ENCODE measurements at regions not wholly inside any gene's neighbourhood (a gene's known extent, or its start where the extent isn't known, plus 50 kb on each side); places are given as distances from the start of the nearest gene placed in this dataset.
A peak's percentile ranks its signal among the peaks of the same experiment; 100 is the strongest.
"Not testable (repeated sequence)": the region's sequence is repeated elsewhere in the genome, so short reads cannot be mapped to it uniquely, and the experiment has no call there.

- no peak for DNase-seq
Measured at GRCh38 chr6:115216835-115217234, 843.9 kb downstream of the FRK start.

DNA sequence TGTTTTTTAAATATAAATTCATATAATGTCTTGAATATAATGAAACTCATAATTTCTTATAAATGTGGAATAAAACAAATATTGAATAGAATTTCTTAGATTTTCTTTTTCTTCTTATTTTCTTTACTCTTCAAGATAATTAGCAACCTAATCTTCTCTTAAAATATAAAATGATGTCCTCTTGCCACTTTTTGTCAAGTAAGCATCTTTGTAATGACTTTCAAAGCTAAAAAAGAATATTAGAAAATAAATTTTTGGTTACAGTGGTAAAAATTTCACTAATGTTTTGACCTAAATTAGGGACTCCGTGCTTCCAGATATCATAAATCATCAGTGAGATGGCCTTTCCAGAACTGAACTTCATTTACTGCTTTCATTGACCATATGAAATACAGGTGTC is 846.4 kb downstream of the FRK start:
- DNase-seq: no peak

DNA sequence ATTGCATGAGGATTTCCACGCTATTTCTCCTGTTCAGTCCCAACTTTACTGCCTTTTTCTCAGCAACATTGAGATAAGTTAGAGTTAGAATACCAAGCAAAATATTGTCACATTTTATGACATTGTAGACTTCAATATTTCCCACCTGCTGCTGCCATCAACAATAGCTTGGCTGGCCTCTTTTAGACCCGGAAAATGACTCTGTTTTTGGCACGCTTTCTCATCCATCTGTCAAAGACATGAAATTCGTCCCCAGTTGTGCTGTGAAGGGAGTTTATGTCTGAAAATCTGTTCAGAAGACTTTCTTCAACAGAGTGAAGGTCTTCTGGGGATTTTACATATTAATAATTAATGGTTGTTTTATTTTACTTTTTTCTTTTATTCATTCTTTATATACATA is 857.3 kb downstream of the FRK start:
- no peak for DNase-seq

DNA sequence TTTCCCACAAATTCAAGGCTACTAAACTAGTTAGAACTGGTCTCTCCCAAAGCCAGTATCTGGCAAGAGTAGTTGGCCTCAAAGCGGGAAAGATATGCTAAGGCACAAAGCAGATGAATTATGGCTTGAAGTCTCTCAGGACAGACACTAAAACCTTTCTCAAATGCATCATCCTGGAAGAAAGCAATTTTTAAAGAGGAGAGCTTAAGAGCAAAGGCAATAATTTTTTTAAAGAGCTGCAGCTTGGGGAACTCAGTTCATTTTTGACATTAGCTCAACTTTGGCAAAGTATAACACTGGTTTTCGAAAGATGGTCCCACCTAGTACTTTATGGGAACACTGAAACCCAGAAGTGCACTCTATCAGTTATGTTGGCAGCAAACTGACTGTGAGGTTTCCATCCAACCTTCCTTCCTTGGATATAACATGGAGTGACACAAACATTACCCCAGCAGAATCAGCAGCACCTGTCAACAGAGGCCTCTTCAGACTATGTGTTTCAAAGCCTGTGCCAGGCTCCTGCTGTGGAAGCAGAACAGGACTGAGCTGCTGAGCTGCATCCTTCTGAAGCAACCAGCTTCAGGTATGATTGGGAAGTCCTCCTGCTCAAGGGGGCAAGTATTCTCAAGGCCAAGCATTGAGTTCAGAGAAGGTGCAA is 852.3 kb upstream of the HS3ST5 start:
- no peak for DNase-seq

DNA sequence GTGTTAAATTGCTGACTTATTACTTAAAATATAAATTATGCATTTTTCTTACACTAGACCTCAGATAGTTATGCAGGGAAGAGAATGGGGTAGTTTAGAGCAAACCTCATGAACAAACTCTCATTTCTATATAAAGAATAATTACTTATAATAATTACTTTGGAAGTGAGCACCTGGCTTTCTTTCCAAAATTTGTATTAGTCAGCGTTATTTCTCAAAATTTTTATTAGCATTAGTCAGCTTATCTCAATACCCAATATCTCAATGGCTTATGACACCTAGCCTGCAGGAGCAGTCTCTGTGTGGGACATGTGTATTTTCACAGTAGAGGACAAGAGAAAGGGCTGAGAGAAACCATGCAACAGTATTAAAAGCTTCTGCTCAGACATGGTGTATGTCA is 849.2 kb upstream of the HS3ST5 start:
- no peak for DNase-seq

- no peak for DNase-seq
Measured at GRCh38 chr6:115190534-115190933, 847.7 kb upstream of the HS3ST5 start.

DNA sequence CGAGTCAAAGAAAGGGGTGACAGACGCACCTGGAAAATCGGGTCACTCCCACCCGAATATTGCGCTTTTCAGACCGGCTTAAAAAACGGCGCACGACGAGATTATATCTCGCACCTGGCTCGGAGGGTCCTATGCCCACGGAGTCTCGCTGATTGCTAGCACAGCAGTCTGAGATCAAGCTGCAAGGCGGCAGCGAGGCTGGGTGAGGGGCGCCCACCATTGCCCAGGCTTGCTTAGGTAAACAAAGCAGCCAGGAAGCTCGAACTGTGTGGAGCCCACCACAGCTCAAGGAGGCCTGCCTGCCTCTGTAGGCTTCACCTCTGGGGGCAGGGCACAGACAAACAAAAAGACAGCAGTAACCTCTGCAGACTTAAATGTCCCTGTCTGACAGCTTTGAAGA is 832.6 kb upstream of the HS3ST5 start:
- not testable (repeated sequence) for DNase-seq

DNA sequence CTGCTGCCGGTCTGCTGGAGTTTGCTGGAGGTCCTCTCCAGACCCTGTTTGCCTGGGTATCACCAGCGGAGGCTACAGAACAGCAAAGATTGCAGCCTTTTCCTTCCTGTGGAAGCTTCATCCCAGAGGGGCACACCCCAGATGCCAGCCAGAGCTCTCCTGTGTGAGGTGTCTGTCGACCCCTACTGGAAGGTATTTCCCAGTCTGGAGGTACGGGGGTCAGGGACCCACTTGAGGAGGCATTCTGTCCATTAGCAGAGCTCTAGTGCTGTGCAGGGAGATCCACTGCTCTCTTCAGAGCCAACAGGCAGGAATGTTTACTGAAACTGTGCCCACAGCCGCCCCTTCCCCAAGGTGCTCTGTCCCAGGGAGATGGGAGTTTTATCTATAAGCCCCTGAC is 823.1 kb upstream of the HS3ST5 start:
- not testable (repeated sequence) for DNase-seq

DNA sequence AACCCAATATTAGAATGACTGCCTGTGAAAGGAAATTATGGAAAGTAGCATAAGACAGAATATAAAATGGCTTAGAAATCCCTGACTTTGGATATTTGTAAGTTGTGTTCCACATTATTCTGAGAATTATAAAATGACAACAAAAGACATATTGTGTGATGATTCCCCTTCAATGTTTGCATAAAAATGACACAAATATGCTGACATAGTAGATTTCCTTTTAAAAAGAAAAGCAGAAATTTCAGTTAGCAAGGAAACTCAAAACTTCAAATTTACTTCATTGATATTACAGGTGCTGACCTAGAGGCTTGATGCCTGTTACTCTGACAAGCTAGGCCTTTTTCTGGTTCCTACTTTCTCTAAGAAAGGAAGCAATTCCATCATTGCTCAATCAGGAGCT is 816.9 kb upstream of the HS3ST5 start:
- DNase-seq: no peak

DNA sequence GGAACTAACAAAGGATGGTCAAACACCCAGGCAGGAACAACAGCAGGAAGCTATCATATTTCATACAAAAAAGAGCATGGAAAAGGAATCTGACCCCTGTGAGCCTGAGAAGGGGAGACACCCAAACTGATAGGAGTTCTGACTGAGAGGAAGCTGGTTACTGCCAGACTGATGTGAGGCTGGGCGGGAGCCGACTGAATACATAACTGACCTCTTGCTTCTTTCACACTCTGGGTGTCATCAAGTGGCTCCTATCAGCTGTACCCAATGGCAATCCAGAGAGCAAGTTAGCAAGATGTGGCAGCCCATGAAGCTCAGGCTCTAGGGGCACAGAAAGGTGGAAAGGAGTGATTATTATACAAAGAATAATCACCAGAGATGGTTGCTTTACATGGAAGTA is 795.1 kb upstream of the HS3ST5 start:
- no peak for DNase-seq

- DNase-seq: peak; percentile 2
Measured at GRCh38 chr6:115133790-115134189, 791.0 kb upstream of the HS3ST5 start.

GRCh38 chr6:115131709-115132490 is 789.1 kb upstream of the HS3ST5 start:
- DNase-seq: no peak

DNA sequence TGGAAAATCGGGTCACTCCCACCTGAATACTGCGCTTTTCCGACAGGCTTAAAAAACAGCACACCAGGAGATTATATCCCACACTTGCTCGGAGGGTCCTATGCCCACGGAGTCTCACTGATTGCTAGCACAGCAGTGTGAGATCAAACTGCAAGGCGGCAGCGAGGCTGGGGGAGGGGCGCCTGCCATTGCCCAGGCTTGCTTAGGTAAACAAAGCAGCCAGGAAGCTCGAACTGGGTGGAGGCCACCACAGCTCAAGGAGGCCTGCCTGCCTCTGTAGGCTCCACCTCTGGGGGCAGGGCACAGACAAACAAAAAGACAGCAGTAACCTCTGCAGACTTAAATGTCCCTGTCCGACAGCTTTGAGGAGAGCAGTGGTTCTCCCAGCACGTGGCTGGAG is 778.7 kb upstream of the HS3ST5 start:
- not testable (repeated sequence) for DNase-seq

DNA sequence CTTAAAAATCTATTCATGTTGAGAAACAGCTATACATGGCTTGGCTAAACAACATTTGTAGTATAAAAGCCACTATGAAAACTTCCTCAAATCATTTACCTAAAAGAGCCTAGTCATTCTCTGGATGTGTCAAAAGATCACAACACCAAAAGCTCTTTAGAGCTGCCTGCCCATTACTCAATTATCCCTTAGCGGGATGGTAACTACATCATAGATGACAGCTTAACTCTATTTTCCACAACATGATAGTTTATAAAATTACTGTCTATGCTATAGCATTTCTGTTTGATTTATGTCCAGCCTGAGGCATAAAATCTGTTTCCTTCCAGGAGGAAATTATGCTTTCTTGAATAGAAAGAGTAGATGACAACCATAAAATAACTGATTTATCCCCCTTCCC is 777.6 kb upstream of the HS3ST5 start:
- DNase-seq: no peak

- DNase-seq: peak; percentile 1
Measured at GRCh38 chr6:115091461-115091860, 748.6 kb upstream of the HS3ST5 start.

- DNase-seq: no peak
Measured at GRCh38 chr6:115078555-115078954, 735.7 kb upstream of the HS3ST5 start.

- DNase-seq: no peak
Measured at GRCh38 chr6:115071962-115072361, 729.1 kb upstream of the HS3ST5 start.

DNA sequence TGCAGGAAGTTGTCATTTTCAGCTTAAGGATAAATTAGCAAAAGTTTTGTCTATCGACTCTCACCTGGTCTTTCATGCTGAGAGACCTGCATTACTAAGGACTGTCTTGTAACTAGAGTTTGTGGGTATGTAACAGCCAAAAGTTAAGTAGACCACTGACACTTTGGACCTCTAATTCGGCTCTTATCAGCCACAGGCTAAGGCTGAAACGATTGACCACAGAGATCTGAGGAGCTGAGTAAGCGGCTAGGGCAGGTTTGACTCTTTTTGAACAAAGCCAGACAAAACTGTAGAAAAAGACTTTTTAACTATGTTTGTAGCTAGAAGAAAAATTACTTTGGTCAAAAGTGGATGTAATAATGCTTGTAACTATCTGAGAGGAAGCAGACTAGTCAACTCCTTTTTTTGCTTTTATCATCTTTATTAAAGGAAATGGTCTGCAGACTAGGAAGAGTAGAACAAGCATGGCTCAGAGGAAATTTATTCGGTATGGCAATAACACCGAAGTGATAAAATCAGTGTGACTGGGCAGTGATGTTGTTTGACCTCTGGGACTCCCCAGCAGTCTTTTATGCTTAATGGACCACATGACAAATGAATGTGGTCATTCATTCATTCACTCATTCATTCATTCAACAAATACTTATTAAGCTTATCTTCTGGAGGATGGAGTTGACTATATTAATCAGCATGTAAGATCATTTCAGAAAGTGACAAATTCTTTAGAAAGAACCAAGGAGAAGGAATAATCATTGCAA is 725.0 kb upstream of the HS3ST5 start:
- no peak for DNase-seq

DNA sequence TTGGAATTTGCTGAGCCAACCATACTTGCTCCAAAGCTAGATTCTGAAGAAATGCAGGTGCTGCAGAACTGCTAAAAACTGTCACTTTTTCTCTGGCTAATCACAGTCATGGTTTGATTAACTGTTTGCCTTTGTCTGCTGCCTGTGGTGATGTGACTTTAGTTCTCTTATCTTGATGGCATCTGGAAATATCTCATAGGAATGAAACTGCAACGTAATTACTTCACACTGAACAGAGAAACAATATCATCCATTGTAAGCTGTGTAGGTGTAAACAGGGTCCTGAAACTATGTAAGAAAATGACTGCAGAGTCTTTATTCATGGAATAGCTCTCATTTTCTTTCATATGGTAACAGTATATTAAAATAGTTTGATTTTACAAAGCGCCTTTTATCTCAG is 721.9 kb upstream of the HS3ST5 start:
- no peak for DNase-seq

DNA sequence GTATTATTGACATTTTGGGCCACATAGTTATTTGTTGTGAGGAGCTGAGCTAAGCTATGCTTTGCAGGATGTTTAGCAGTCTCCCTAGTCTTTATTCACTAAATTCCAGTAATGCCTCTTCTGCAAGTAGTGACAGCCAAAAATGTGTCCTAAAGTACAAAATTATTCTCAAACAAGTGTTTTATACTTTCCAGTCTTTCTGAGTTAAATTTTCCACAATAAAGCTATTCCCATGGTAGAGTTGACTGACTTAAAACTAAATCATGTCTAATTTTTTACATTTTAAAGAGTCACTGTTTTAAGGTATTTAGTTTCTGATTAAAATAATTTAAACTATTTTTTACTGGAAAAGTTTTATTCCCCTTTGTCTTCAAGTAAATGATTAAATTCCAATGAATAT is 717.8 kb upstream of the HS3ST5 start:
- no peak for DNase-seq

- no peak for DNase-seq
Measured at GRCh38 chr6:115058414-115059211, 715.8 kb upstream of the HS3ST5 start.

- no peak for DNase-seq
Measured at GRCh38 chr6:115055579-115055978, 712.8 kb upstream of the HS3ST5 start.

- DNase-seq: not testable (repeated sequence)
Measured at GRCh38 chr6:115054242-115054641, 711.4 kb upstream of the HS3ST5 start.

Measured in fibroblast of upper back skin (primary cell).